CD4-positive, alpha-beta T cell treated with Interleukin-15 for 1 hour (primary cell): ENCODE measurements at regions not wholly inside any gene's neighbourhood (a gene's known extent, or its start where the extent isn't known, plus 50 kb on each side); places are given as distances from the start of the nearest gene placed in this dataset.
"Not testable (repeated sequence)": the region's sequence is repeated elsewhere in the genome, so short reads cannot be mapped to it uniquely, and the experiment has no call there.

Experiments used
- DNase-seq: peaks from one replicate; pipeline ENCODE4 v3.0.0-alpha.2; 2020

GRCh38 chr10:131533846-131534526 lies 222.5 kb upstream of the TCERG1L start:
- no peak for DNase-seq

GRCh38 chr10:131534836-131535235 lies 223.3 kb upstream of the TCERG1L start:
- no peak for DNase-seq

GRCh38 chr10:131536676-131537075 lies 225.2 kb upstream of the TCERG1L start:
- no peak for DNase-seq

- DNase-seq, result no peak
These were observed 225.8 kb upstream of the TCERG1L start for GRCh38 chr10:131537281-131537680.

- no peak for DNase-seq
These were observed 233.0 kb upstream of the TCERG1L start for GRCh38 chr10:131544495-131544894.

- DNase-seq, result no peak
These were observed 234.7 kb upstream of the TCERG1L start for GRCh38 chr10:131546086-131546810.

- DNase-seq, result no peak
These were observed 235.7 kb upstream of the TCERG1L start for GRCh38 chr10:131547129-131547799.

- DNase-seq, result no peak
These were observed 236.7 kb upstream of the TCERG1L start for GRCh38 chr10:131548176-131548575.

GRCh38 chr10:131549116-131549515 lies 237.6 kb upstream of the TCERG1L start:
- DNase-seq, result no peak

GRCh38 chr10:131553121-131553520 lies 241.6 kb upstream of the TCERG1L start:
- no peak for DNase-seq

- no peak for DNase-seq
These were observed 242.1 kb upstream of the TCERG1L start for GRCh38 chr10:131553581-131553980.

- no peak for DNase-seq
These were observed 243.3 kb upstream of the TCERG1L start for GRCh38 chr10:131554821-131555220.

GRCh38 chr10:131555406-131555805 lies 243.9 kb upstream of the TCERG1L start:
- no peak for DNase-seq

GRCh38 chr10:131556061-131556896 lies 244.8 kb upstream of the TCERG1L start:
- DNase-seq, result no peak

- no peak for DNase-seq
These were observed 245.5 kb upstream of the TCERG1L start for GRCh38 chr10:131556897-131557495.

- DNase-seq, result not testable (repeated sequence)
These were observed 246.4 kb upstream of the TCERG1L start for GRCh38 chr10:131557956-131558355.

GRCh38 chr10:131559450-131559911 lies 248.0 kb upstream of the TCERG1L start:
- no peak for DNase-seq

- DNase-seq, result no peak
These were observed 248.6 kb upstream of the TCERG1L start for GRCh38 chr10:131560166-131560565.

GRCh38 chr10:131560706-131561355 lies 249.3 kb upstream of the TCERG1L start:
- DNase-seq, result no peak

- DNase-seq, result no peak
These were observed 250.4 kb upstream of the TCERG1L start for GRCh38 chr10:131561897-131562296.

- DNase-seq, result no peak
These were observed 251.9 kb upstream of the TCERG1L start for GRCh38 chr10:131563411-131563810.
